ENCODE measurements at regions not wholly inside any gene's neighbourhood (a gene's known extent, or its start where the extent isn't known, plus 50 kb on each side); places are given as distances from the start of the nearest gene placed in this dataset.

- H3K27ac ChIP-seq, result no peak overlapping the region
- H3K4me3 ChIP-seq, result no peak overlapping the region
- no peak for DNase-seq
- ATAC-seq, result no peak
- intact Hi-C loops (cut with DNase I), result no loop called here
- H3K36me3 ChIP-seq (ENCODE audit: insufficient read depth in 1 of 2, low read depth in 1 of 2), result no peaks in the 10 kb centered on the region
- H3K9me3 ChIP-seq, result no peaks in the 10 kb centered on the region
- no peaks in the 10 kb centered on the region for H3K27me3 ChIP-seq (ENCODE audit: insufficient read depth in 3 of 3, low read length in 2 of 3)
- H3K4me1 ChIP-seq, result no peaks in the 10 kb centered on the region
- WGBS, 3 donors, result 91 to 96% (median 91%) methylated on average over 3 of the region's 3 CpGs
- TF ChIP-seq CTCF (IDR thresholded peaks at IDR 0.05), result no peak
Observed at GRCh38 chr9:87353301-87353700, 144.4 kb upstream of the DAPK1 start.

GRCh38 chr9:87354147-87354546, 143.5 kb upstream of the DAPK1 start:
- intact Hi-C loops (cut with DNase I), result no loop called here
- Histone ChIP-seq H3K4me3 (no peak overlapping the region), H3K4me1 (no peaks in the 10 kb centered on the region), H3K9me3 (no peaks in the 10 kb centered on the region), H3K36me3 (ENCODE audit: insufficient read depth in 1 of 2, low read depth in 1 of 2) (no peaks in the 10 kb centered on the region), H3K27me3 (ENCODE audit: insufficient read depth in 3 of 3, low read length in 2 of 3) (no peaks in the 10 kb centered on the region), H3K27ac (no peak overlapping the region)
- WGBS, 3 donors, result 41 to 64% (median 51%) methylated on average over 1 of the region's 1 CpG
- no peak for DNase-seq
- no peak for TF ChIP-seq CTCF (IDR thresholded peaks at IDR 0.05)
- no peak for ATAC-seq

- DNase-seq (no peak), ATAC-seq (no peak)
- intact Hi-C loops (cut with DNase I), result no loop called here
- WGBS, 3 donors, result 93 to 97% (median 95%) methylated on average over 1 of the region's 1 CpG
- TF ChIP-seq CTCF (IDR thresholded peaks at IDR 0.05), result no peak
- H3K27ac ChIP-seq, result no peak overlapping the region
- no peaks in the 10 kb centered on the region for H3K36me3 ChIP-seq (ENCODE audit: insufficient read depth in 1 of 2, low read depth in 1 of 2)
- H3K27me3 ChIP-seq (ENCODE audit: insufficient read depth in 3 of 3, low read length in 2 of 3), result peaks cover 0 to 3% (median 0%) of the 10 kb centered on the region in 3 donors
- H3K4me1 ChIP-seq, result no peaks in the 10 kb centered on the region
- H3K4me3 ChIP-seq, result no peak overlapping the region
- H3K9me3 ChIP-seq, result no peaks in the 10 kb centered on the region
Observed at GRCh38 chr9:87357600-87357999, 140.1 kb upstream of the DAPK1 start.

- H3K4me1 ChIP-seq, result no peaks in the 10 kb centered on the region
- H3K27ac ChIP-seq, result no peak overlapping the region
- no peak for TF ChIP-seq CTCF (IDR thresholded peaks at IDR 0.05)
- H3K27me3 ChIP-seq (ENCODE audit: insufficient read depth in 3 of 3, low read length in 2 of 3), result peaks cover 0 to 3% (median 0%) of the 10 kb centered on the region in 3 donors
- DNase-seq (no peak), ATAC-seq (no peak)
- intact Hi-C loops (cut with DNase I), result no loop called here
- no peaks in the 10 kb centered on the region for H3K36me3 ChIP-seq (ENCODE audit: insufficient read depth in 1 of 2, low read depth in 1 of 2)
- H3K4me3 ChIP-seq, result no peak overlapping the region
- no peaks in the 10 kb centered on the region for H3K9me3 ChIP-seq
Observed at GRCh38 chr9:87359264-87359663, 138.4 kb upstream of the DAPK1 start.

- no peak for ATAC-seq
Observed at GRCh38 chr9:87359958-87360601, 137.6 kb upstream of the DAPK1 start.

More at GRCh38 chr9:87359958-87360601, 137.6 kb upstream of the DAPK1 start:
- no peak for DNase-seq
- intact Hi-C loops (cut with DNase I), result no loop called here
- Histone ChIP-seq H3K9me3 (peaks cover 5% of the 10 kb centered on the region), H3K4me3 (no peak overlapping the region), H3K27me3 (ENCODE audit: insufficient read depth in 3 of 3, low read length in 2 of 3) (peaks cover 0 to 3% (median 0%) of the 10 kb centered on the region in 3 donors), H3K4me1 (no peaks in the 10 kb centered on the region), H3K36me3 (ENCODE audit: insufficient read depth in 1 of 2, low read depth in 1 of 2) (no peaks in the 10 kb centered on the region), H3K27ac (no peak overlapping the region)
- no peak for TF ChIP-seq CTCF (IDR thresholded peaks at IDR 0.05)
- 30 to 73% (median 36%) methylated on average over 3 of the region's 3 CpGs for WGBS, 3 donors

Measured in psoas muscle (tissue), 7 donors.